GM20431 (cell line): ENCODE measurements at regions not wholly inside any gene's neighbourhood (a gene's known extent, or its start where the extent isn't known, plus 50 kb on each side); places are given as distances from the start of the nearest gene placed in this dataset.

Source experiments
- in situ Hi-C: fragments of 300-500 bp; cut with MseI, MboI; formaldehyde crosslinking; loops from one replicate; pipeline ENCODE4 v1.15.0; 2020; ENCODE audit warnings: low sequenced_read_pairs; ENCODE audit not compliant: unreplicated experiment

DNA sequence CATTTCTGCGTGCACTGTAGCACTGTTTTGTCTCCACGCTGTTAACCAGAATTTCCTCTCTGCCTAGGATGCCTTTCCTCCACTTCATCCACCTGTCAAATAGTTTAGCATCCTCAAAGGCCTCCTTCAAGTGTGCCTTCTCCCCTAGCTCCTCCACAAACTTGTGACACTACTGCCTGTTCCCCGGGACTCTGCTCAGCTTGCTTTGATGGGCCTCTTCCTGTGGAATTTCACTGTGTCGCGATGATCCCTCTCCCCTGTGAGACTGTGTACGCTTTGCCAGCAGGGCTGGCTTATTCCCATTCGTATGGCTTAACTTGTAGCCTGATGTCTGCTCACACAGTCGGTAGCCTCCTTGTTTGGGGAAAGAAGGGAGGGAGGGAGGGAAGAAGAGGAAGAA lies 426.8 kb downstream of the VRK1 start:
- in situ Hi-C loops: no loop called here

DNA sequence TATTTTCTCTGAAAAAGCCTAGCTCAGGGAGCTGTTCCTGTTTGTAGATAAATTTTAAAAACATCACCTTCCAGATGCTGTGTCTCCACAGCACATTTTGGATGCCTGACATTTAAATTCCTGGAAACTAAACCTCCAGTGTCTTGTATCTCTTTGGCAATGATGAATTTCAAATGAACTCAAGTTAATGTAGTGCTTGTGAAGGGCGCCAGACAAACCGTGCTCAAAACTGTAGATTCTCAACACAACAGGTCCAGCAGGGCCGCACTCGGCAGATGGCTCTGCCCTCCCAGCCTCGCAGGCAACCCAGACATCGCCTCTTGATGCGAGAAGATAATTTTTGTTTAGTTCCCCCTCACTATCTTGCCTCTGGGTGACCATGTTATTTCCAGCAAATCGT lies 432.9 kb downstream of the VRK1 start:
- in situ Hi-C loops: no loop called here

DNA sequence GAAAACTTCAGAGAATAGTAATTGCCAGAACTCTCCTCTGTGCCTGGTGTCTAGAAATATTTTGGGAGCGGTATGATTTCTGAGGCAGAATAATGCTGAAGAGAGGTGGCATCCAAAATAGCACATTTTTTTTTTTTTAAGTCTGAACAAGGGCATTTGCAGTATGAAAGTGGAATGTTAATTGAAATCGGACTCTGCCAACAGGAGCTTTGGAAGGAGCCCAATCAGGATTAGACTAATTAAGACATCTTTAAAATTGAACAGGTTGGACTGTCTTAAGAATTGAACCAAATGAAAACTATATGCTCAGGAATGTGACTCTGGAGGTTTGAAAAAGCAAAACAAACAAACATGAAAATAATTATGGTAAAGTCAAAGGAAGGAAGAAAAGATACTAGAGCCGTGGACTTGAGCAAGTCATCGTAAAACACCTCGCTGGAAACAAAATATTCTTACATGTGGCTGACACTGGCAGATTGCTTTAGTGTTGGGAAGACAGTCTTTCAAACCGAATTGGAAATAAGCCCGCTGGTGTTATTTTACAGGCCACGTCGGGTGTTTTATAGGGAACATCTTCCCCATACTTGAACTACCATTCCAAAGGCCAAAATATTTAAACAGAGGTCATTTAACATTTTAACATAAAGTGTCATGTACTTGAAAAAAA lies 436.3 kb downstream of the VRK1 start:
- in situ Hi-C loops: no loop called here

DNA sequence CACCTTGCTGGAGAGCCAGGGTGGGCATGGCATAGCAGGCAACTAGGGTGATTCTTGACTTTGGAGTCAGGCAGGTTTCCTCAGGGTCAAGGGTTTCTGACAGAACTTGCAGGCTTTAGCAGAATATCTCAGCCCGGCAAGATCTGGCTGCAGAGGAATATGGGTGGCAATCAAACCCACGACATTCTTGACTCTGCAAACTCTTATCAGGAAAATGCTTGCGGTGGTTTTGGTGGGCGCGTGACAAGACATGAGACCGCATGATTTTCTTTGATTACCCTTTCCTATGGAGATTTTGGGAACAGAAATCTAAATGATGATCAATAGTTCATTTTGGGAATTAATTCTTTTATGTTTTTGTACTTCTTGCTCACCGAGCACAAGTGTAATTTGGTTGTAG lies 449.5 kb downstream of the VRK1 start:
- in situ Hi-C loops: no loop called here

DNA sequence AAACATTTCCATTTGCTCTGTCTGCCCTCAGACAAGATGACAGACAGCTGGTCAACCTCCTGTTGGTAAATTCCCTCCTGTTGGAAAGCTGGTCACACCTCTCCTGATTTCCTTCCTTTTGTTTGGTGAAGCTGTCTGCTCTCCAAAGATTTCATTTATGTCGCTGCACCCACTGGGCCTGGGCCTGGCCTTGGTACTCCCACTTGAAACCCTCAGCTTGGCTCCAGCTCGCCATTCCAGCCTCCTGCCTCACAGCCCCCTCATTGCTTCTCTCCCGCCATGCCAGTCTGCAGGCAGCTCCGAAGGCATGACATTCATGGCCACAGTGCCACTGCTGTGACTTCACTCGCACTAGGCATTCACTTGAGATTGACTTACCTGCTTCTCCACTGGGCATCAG lies 451.8 kb downstream of the VRK1 start:
- in situ Hi-C loops: no loop called here

DNA sequence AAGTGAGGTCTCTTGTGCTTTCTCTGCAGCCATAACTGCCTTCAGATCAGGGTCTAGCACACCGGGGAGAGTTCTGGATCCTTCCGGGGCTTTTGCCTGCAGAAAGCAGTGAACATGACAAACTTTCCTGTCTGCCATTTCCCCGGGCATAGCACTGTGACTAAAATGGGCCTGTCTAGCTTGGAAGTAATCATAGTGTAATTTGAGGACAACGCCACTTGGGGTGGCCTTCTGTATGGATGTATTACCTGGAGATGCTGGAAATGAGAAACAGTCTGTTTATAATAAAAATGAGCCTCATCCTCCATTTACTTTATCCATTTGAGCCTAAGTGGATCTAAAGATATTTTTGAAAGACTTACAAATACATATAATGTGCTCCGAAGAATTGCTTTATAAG lies 453.7 kb downstream of the VRK1 start:
- in situ Hi-C loops: no loop called here

DNA sequence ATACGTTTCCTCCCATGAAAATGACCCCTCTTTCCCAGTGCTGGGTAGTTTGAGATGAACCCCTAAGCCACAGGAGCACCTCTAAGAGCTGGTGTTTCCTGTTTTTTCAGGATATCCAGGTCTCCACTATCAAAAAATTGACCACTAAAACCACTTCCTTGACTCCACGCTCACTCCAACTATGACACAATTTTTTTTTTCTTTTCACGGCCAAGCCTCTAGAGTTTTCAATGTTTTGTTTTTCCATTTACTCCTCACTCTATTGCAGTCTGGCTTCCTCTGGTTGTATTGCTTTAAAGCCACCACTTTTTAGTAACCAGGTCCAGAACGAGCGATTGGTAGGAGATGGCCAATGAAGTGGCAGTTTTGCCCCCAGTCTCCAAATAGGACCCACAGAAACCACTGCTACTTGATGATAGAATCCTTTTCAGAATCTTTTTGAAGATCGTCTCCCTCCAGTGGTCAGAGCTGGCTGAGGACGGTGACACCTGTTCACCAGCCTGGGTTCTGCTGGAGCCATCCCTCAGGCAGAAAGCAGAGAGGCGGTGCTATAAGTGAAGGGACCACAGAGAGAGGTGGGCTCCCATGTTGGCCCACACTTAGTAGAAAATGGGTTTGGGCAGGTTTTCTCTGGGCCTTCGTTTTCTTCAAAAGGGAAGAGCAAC lies 454.4 kb downstream of the VRK1 start:
- in situ Hi-C loops: no loop called here

DNA sequence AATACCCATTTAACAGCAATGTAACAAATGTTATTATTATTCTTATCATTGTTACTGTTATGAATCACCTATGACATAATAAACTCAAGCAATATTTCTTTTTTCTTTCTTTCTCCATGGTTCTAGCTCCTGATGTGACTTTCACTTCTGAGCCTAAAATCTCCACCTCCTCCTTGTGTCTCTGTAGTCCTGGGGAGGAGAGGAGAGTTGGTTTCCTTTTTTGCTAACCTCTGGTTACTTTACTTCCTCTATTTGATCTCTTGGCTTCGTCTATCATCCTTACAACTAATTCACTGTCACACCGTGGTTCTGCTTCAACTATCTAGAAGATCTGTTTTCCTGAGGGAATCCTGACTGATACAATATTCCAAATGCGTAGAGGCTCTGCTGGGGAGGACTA lies 456.6 kb downstream of the VRK1 start:
- in situ Hi-C loops: no loop called here

DNA sequence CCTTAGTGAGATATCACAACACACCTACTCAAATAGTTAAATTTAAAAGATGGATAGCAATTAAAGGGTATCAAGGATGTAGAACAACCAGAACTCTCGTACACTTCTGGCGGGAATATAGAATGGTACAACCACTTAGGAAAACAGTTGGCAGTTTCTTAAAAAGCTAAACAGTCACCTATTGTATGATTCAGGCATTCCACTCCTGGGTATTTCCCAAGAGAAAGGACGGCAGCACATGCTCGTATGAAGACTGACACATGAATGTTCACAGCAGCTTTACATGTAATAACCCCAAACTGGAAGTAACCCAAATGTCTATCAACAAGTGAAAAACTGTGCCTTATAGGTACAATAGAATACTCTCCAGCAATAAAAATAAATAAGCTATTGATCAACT lies 465.2 kb downstream of the VRK1 start:
- in situ Hi-C loops: no loop called here

DNA sequence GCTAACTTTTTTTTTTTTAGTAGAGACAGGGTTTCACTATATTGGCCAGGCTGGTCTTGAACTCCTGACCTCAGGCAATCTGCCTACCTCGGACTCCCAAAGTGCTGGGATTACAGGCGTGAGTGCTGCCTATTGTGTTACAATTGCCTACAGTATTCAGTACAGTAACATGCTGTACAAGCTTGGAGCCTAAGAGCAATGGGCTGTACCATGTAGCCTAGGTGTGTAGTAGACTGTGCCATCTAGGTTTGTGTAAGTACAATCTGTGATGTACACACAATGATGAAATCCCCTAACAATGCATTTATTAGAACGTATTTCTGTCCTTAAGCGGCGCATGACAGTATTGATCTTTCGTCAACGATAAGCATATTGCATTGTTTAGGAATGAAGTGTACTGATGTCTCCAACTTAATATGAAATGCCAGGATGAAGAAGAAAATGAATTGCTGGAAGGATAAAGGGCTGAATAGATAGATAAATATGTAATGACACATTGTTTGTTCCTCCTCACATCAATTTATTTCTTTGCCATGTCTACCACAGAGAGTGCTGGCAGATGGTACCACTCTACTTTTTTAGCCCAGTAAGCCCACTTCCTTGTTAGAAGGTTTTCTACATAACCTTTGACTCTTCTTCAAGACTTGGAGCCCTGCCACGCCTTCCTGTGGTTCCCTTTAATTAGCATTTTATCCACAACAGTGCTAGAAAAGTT lies 467.5 kb downstream of the VRK1 start:
- in situ Hi-C loops: no loop called here

DNA sequence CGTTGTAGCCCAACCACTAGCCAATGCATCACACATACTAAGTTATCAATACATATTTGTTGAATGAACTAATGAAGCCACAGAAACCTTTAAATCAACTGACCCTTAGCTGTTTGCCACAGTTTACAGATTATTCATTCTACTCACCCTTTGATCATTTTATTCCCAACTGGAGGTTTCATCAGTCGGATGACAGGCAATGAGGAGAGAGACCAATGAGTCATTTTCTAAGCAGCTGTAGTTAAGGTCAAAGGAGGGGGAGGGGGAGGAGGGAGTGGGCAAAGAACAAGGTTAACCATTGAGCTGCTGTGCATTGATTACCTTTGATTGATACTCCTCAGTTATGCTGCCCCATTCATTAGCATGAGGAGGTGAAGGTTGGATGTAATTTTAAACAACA lies 469.5 kb downstream of the VRK1 start:
- in situ Hi-C loops: no loop called here

DNA sequence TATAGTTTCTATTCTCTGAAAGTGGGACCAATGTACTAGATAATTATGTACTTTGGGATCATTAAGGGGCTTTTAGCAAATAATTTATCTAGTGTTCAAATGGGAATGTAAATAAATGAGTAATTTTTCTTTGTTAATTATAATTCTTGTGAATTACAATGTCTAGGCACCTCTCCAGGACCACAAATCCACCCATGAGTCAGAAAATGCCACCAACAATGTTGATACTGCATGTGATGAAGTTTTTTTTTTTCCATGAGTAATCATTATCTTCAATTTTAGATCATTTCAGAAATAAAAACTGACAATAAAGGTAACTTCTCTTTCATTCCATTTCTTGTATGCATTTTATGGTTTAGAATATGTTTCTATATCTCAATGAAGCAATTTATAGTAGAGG lies 470.3 kb downstream of the VRK1 start:
- in situ Hi-C loops: no loop called here

DNA sequence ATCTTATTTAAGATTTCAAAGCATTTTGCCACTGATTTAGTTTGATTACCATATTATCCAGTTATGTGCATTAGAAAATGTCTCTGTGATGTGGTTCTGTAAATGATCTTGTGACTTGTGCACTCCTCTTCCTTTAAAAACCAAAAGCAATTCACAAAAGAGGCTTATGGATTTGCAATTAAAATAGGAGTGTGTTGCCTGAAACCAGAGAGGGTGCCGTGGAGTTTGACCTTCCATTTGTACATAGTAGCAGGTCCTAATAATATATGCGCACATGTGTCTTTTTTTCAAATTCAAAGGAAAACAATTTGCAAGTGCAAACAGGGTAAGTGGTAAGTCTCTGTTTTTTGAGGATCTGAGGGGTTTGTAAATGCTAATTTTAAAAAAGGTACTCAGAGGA lies 470.9 kb downstream of the VRK1 start:
- in situ Hi-C loops: no loop called here

DNA sequence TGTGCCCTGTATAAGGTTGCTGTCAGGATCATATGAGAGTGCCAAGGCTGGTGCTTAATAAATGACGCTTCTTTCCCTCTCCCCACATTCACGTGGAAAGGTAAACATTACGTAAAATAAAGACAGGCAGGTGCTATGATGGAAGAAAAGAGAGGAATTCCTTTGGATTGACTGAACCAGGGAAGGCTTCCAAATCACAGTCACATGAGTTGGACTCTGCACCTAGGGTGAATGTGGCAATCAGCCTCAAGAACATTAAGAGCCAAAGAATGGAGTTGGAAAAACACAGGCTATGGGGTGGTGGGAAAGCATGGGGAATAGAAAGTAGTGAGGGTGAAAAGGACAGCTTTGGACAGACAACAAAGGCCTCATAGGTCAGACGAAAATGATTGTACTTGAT lies 473.1 kb downstream of the VRK1 start:
- in situ Hi-C loops: no loop called here

DNA sequence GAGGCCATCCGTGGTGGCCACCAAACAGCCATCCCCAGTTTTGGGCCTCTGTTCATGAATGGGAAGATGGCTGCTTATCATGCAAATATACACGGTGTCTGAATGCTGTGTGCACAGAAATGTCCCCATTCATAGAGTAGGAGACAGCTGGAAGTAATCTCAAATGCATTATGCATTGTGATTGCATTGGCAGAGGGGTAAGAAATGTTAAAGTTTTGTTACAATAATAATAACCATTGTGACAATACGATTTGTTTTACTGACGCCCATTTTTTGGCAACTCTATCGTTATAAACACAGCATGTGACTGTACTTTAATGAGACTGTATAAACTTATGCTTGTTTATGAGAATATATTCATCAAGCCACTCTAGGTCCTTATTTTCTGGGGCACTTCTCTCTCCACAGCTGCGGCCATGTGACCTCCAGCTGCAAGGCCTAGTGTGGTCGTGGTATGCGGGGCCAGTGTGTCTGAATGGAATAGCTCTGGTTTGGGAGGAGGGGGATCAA lies 474.3 kb downstream of the VRK1 start:
- in situ Hi-C loops: no loop called here

DNA sequence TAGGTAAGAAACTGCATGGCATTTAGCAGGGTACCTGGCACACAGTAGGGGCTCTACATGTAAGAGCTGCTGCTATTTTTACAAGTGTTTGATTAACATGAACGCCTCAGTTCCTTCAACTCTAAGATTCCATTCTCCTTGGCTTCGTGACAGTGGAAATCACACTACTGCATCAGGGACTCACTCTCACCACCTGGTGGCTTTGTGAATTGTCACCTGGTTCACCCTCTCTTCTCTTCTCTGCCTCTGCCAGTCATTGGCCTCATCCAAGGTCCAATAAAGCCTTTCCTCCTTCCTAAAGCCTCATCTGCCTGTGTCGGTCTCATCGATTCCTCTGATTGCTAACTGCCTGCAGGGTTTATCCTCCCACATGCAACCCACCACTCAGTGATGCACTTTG lies 476.4 kb downstream of the VRK1 start:
- in situ Hi-C loops: no loop called here

DNA sequence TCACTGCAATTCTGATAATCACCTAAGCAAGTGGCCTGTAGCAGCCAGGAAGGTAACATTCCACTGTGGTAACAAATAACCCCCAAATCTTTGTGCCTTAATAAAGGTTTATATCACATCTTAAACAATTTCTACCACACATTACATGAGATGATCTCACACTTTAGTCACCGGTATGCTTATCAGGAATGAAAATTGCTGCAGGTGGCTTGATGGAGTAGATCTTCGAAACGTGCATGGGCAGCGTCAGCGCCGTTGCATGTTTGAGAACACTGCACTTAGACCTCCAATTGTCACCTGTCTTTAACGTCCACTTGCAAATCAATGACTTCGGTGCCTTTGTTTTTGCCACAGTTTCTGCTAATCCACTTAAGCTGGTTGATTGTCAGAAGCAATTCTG lies 477.4 kb downstream of the VRK1 start:
- in situ Hi-C loops: no loop called here

DNA sequence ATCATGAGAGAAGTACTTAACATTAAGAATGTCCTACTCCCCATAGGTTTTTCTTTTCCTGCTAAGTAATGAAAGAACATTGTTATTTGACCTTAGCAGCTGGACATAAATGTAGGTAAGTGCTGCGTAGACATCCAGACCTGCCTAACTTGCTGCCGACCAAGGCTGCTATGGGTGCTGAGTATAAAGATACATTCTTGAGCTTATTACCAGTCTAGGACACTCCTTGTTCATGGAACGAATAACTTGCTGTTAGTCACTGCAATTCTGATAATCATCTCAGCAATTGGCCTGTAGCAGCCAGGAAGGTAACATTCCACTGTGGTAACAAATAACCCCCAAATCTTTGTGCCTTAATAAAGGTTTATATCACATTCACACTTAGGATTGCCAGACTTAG lies 478.1 kb downstream of the VRK1 start:
- in situ Hi-C loops: no loop called here

DNA sequence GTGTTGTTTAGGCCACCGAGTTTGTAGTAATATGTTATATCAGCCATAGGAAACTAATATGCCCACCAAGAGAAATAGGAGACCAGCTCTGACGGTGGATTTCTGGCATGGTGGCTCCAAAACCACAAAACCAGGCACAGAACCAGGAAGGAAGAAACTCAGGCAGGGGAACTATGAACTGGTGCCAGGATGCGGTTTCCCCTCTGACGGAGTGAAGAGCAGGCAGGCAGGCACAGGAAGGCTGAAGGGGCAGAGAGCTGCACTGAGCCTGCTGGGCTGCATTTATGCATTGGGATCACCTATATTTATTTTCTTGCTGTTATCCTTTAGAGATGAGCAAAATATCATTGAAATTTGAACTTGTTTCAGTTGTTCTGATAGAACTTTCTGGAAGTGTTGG lies 479.4 kb downstream of the VRK1 start:
- in situ Hi-C loops: no loop called here

DNA sequence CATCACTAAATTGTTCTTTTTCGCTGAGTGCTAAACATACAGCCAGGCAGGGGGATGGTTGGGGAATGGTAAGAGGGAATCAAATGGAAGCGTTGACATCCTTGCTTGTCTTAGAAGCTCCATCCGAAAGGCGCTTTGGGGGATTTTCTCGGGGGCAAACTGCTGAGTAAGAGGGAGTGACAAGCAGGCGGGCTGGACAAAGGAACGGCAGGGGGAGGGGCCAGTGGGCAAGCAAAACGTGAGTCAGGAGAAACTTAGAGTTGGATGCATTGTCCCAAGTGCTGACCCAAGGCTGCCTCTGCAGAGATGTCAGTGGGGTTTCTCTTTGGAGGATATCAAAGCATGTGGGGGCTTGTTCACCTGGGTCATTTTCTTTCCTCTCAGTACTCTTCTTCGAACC lies 480.5 kb downstream of the VRK1 start:
- in situ Hi-C loops: no loop called here

DNA sequence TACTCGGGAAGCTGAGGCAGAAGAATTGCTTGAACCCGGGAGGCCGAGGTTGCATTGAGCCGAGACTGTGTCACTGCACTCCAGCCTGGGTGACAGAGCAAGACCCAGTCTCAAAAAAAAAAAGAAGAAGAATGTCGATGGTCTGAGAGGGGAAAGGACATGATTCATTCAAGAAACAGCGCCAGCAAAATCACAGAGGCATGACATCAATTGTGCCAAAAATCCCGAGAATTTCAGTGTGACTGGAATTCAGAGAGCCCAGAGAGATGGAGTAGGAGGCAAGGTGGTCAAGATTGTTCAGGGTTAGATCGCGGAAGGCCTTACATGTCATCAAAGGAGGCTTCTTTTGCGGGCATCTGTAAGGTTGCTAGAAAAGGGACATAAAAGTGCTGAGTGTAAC lies 483.3 kb downstream of the VRK1 start:
- in situ Hi-C loops: no loop called here
